ENCODE measurements at regions not wholly inside any gene's neighbourhood (a gene's known extent, or its start where the extent isn't known, plus 50 kb on each side); places are given as distances from the start of the nearest gene placed in this dataset.

GRCh38 chr6:130537447-130537846, 171.6 kb downstream of the TMEM200A start:
- TF ChIP-seq EP300 (IDR thresholded peaks at IDR 0.05) (no peak), POLR2A (IDR thresholded peaks at IDR 0.05) (no peak), POLR2AphosphoS5 (IDR thresholded peaks at IDR 0.05) (no peak), CTCF (IDR thresholded peaks at IDR 0.05) (no peak)
- ATAC-seq, result no peak
- Histone ChIP-seq H3K36me3 (no peaks in the 10 kb centered on the region), H3K4me1 (no peaks in the 10 kb centered on the region), H3K9me3 (peaks cover 0 to 28% (median 0%) of the 10 kb centered on the region in 3 donors), H3K27me3 (no peaks in the 10 kb centered on the region), H3K4me3 (no peak overlapping the region), H3K27ac (no peak overlapping the region)
- WGBS, 2 donors (ENCODE audit: low coverage in 1 of 2), result 60% methylated on average over 1 of the region's 1 CpG; no CpG with 5 or more reads in 1 of the 2 donors

GRCh38 chr6:130547723-130548122, 181.9 kb downstream of the TMEM200A start:
- H3K36me3 ChIP-seq, result no peaks in the 10 kb centered on the region
- no peak overlapping the region for H3K4me3 ChIP-seq

GRCh38 chr6:130557481-130558112, 191.8 kb downstream of the TMEM200A start:
- TF ChIP-seq CTCF (IDR thresholded peaks at IDR 0.05), result no peak
- TF ChIP-seq EP300 (IDR thresholded peaks at IDR 0.05), result no peak
- TF ChIP-seq POLR2AphosphoS5 (IDR thresholded peaks at IDR 0.05), result no peak
- Histone ChIP-seq H3K27me3 (no peaks in the 10 kb centered on the region), H3K4me1 (no peaks in the 10 kb centered on the region), H3K4me3 (no peak overlapping the region), H3K27ac (no peak overlapping the region), H3K9me3 (no peaks in the 10 kb centered on the region), H3K36me3 (no peaks in the 10 kb centered on the region)
- no peak for ATAC-seq
- 40 to 54% methylated on average over 3 of the region's 3 CpGs for WGBS, 2 donors (ENCODE audit: low coverage in 1 of 2)

More at GRCh38 chr6:130547723-130548122, 181.9 kb downstream of the TMEM200A start:
- H3K27me3 ChIP-seq, result no peaks in the 10 kb centered on the region
- 54 to 57% methylated on average over 1 to 3 of the region's 3 CpGs for WGBS, 2 donors (ENCODE audit: low coverage in 1 of 2)
- no peak for ATAC-seq
- H3K4me1 ChIP-seq, result no peaks in the 10 kb centered on the region
- H3K9me3 ChIP-seq, result no peaks in the 10 kb centered on the region
- no peak for TF ChIP-seq EP300 (IDR thresholded peaks at IDR 0.05)
- no peak for TF ChIP-seq POLR2AphosphoS5 (IDR thresholded peaks at IDR 0.05)
- no peak overlapping the region for H3K27ac ChIP-seq

- Histone ChIP-seq H3K9me3 (no peaks in the 10 kb centered on the region), H3K36me3 (no peaks in the 10 kb centered on the region), H3K27ac (no peak overlapping the region), H3K27me3 (no peaks in the 10 kb centered on the region), H3K4me1 (no peaks in the 10 kb centered on the region), H3K4me3 (no peak overlapping the region)
- no peak for ATAC-seq
- TF ChIP-seq POLR2AphosphoS5 (IDR thresholded peaks at IDR 0.05), result no peak
- TF ChIP-seq POLR2A (IDR thresholded peaks at IDR 0.05), result no peak
- TF ChIP-seq CTCF (IDR thresholded peaks at IDR 0.05), result no peak
- no peak for TF ChIP-seq EP300 (IDR thresholded peaks at IDR 0.05)
- 42 to 64% methylated on average over 1 of the region's 1 CpG for WGBS, 2 donors (ENCODE audit: low coverage in 1 of 2)
Observed at GRCh38 chr6:130558131-130558530, 192.3 kb downstream of the TMEM200A start.

- no peak overlapping the region for H3K27ac ChIP-seq
- no peaks in the 10 kb centered on the region for H3K27me3 ChIP-seq
- no peak overlapping the region for H3K4me3 ChIP-seq
- ATAC-seq, result no peak
- TF ChIP-seq POLR2A (IDR thresholded peaks at IDR 0.05) (no peak), EP300 (IDR thresholded peaks at IDR 0.05) (no peak), POLR2AphosphoS5 (IDR thresholded peaks at IDR 0.05) (no peak), CTCF (IDR thresholded peaks at IDR 0.05) (no peak)
- no peaks in the 10 kb centered on the region for H3K9me3 ChIP-seq
- no peaks in the 10 kb centered on the region for H3K36me3 ChIP-seq
- no peaks in the 10 kb centered on the region for H3K4me1 ChIP-seq
- 67 to 71% methylated on average over 1 of the region's 1 CpG for WGBS, 2 donors (ENCODE audit: low coverage in 1 of 2)
Observed at GRCh38 chr6:130559166-130559565, 193.3 kb downstream of the TMEM200A start.

Data from gastroesophageal sphincter (tissue), 4 donors.